PC-3 (cell line): ENCODE measurements at regions not wholly inside any gene's neighbourhood (a gene's known extent, or its start where the extent isn't known, plus 50 kb on each side); places are given as distances from the start of the nearest gene placed in this dataset.

Source experiments
- ATAC-seq: fragments of 200-7000 bp; cut with Tn5 transposase; 2 replicates; pipeline ENCODE4 v1.9.1; 2020; ENCODE audit warnings: mild to moderate bottlenecking, moderate library complexity
- BruUV-seq: library from RNA; stranded (reverse); fragments of 400-500 nt; replicated peaks from 2 replicates; lab custom pipeline; 2021; lab: Mats Ljungman, UMichigan
- CTCF ChIA-PET: fragments of 300-600 bp; sonication (Branson Sonifier 250); formaldehyde crosslinking; loops from one replicate; lab custom pipeline; 2022; ENCODE audit warnings: antibody characterized with exemption; lab: Charles Lee
- POLR2A ChIA-PET: fragments of 300-600 bp; sonication (Branson Sonifier 250); formaldehyde crosslinking; loops from one replicate; lab custom pipeline; 2022; ENCODE audit warnings: antibody characterized with exemption; ENCODE audit not compliant: unreplicated experiment; lab: Charles Lee
- DNase-seq: peaks from one replicate; pipeline ENCODE4 v3.0.0-alpha.2; 2015
- H2AFZ ChIP-seq: fragments of 300-600 bp; sonication (generic); 2 replicates; pipeline ENCODE4 v1.6.0; 2016; ENCODE audit warnings: antibody characterized with exemption, low read length
- H3F3A ChIP-seq: fragments of 300-600 bp; sonication (generic); one replicate; pipeline ENCODE4 v1.6.0; 2017; ENCODE audit warnings: antibody characterized with exemption, low read length, control low read depth, mild to moderate bottlenecking; ENCODE audit not compliant: unreplicated experiment
- H3K27ac ChIP-seq: fragments of 300-600 bp; sonication (generic); 2 replicates; pipeline ENCODE4 v1.5.1; 2016; ENCODE audit warnings: mild to moderate bottlenecking, low read length
- H3K27me3 ChIP-seq: fragments of 300-600 bp; sonication (generic); 2 replicates; pipeline ENCODE4 v1.6.1; 2016; ENCODE audit warnings: low read length, mixed read lengths
- H3K36me3 ChIP-seq: fragments of 300-600 bp; sonication (generic); 2 replicates; pipeline ENCODE4 v1.6.1; 2016; ENCODE audit warnings: low read depth, mixed run types, low read length, mixed read lengths
- H3K4me1 ChIP-seq: fragments of 300-600 bp; sonication (generic); 2 replicates; pipeline ENCODE4 v1.5.1; 2016; ENCODE audit warnings: low read length; ENCODE audit not compliant: insufficient read depth
- H3K4me2 ChIP-seq: fragments of 300-600 bp; sonication (generic); 2 replicates; pipeline ENCODE4 v1.6.0; 2016; ENCODE audit warnings: low read length
- H3K4me3 ChIP-seq: fragments of 300-600 bp; sonication (generic); 2 replicates; pipeline ENCODE4 v1.5.1; 2016; ENCODE audit warnings: mild to moderate bottlenecking, low read length, mixed read lengths
- H3K79me2 ChIP-seq: fragments of 300-600 bp; sonication (generic); 2 replicates; pipeline ENCODE4 v1.6.1; 2017; ENCODE audit warnings: low read length, mixed read lengths
- H3K9ac ChIP-seq: fragments of 300-600 bp; sonication (generic); 2 replicates; pipeline ENCODE4 v1.6.0; 2016; ENCODE audit warnings: mild to moderate bottlenecking, low read length
- H3K9me2 ChIP-seq: fragments of 300-600 bp; sonication (generic); replicated peaks from 2 replicates; pipeline ENCODE4 v1.6.1; 2016; ENCODE audit warnings: mixed run types, low read length, mixed read lengths
- H3K9me3 ChIP-seq: fragments of 300-600 bp; sonication (generic); 2 replicates; pipeline ENCODE4 v1.6.1; 2016; ENCODE audit warnings: low read length, mixed read lengths
- H4K20me1 ChIP-seq: fragments of 300-600 bp; sonication (generic); 2 replicates; pipeline ENCODE4 v1.6.1; 2016; ENCODE audit warnings: low read length, mixed read lengths
- CTCF ChIP-seq: fragments of 300-600 bp; sonication (generic); conservative IDR thresholded peaks from 2 replicates; pipeline ENCODE4 v1.5.1; 2017; ENCODE audit warnings: antibody characterized with exemption, low read depth, mild to moderate bottlenecking, low read length
- EZH2 ChIP-seq: fragments of 300-600 bp; sonication (generic); IDR thresholded peaks from one replicate; pipeline ENCODE4 v1.6.1; 2017; ENCODE audit warnings: antibody characterized with exemption, mild to moderate bottlenecking, low read length; ENCODE audit not compliant: unreplicated experiment
- EZH2phosphoT487 ChIP-seq: fragments of 300-600 bp; sonication (generic); IDR thresholded peaks from 2 replicates; pipeline ENCODE4 v1.6.1; 2018; ENCODE audit warnings: mild to moderate bottlenecking, antibody characterized with exemption, low read length, borderline replicate concordance
- intact Hi-C: fragments of 100-400 bp; cut with micrococcal nuclease; formaldehyde crosslinking; loops from 2 replicates; pipeline ENCODE4 v1.9.0; 2023

- no peaks in the 10 kb centered on the region for H3F3A ChIP-seq
- peaks cover 48% of the 10 kb centered on the region for H3K27me3 ChIP-seq
- CTCF ChIA-PET, result no interaction called here
- intact Hi-C loops, result no loop called here
- POLR2A ChIA-PET, result no interaction called here
- no peak overlapping the region for H3K4me3 ChIP-seq
- H3K9me2 ChIP-seq, result no peaks in the 10 kb centered on the region
- no peak overlapping the region for H3K9ac ChIP-seq
- ATAC-seq (no peak), DNase-seq (no peak)
- H3K36me3 ChIP-seq, result no peaks in the 10 kb centered on the region
- no peaks in the 10 kb centered on the region for H3K79me2 ChIP-seq
- TF ChIP-seq EZH2 (no peak), CTCF (no peak), EZH2phosphoT487 (no peak)
- no peaks in the 10 kb centered on the region for H3K9me3 ChIP-seq
- H2AFZ ChIP-seq, result no peak overlapping the region
- H4K20me1 ChIP-seq, result no peaks in the 10 kb centered on the region
- H3K27ac ChIP-seq, result no peak overlapping the region
- H3K4me1 ChIP-seq, result no peaks in the 10 kb centered on the region
- no peak overlapping the region for H3K4me2 ChIP-seq
- BruUV-seq, result no TSS peak
Observed at GRCh38 chr1:83756984-83757717, 241.8 kb downstream of the TTLL7 start.

- H3K9me3 ChIP-seq, result no peaks in the 10 kb centered on the region
- no peaks in the 10 kb centered on the region for H3K4me1 ChIP-seq
- H3F3A ChIP-seq, result no peaks in the 10 kb centered on the region
- H3K4me3 ChIP-seq, result no peak overlapping the region
- ChIA-PET CTCF (no interaction called here), POLR2A (no interaction called here)
- H2AFZ ChIP-seq, result no peak overlapping the region
- H4K20me1 ChIP-seq, result no peaks in the 10 kb centered on the region
- no peak overlapping the region for H3K27ac ChIP-seq
- DNase-seq (no peak), ATAC-seq (no peak)
- no peaks in the 10 kb centered on the region for H3K79me2 ChIP-seq
- H3K9me2 ChIP-seq, result no peaks in the 10 kb centered on the region
- TF ChIP-seq EZH2 (no peak), EZH2phosphoT487 (no peak), CTCF (no peak)
- intact Hi-C loops, result no loop called here
- no peaks in the 10 kb centered on the region for H3K36me3 ChIP-seq
- H3K27me3 ChIP-seq, result peaks cover 30% of the 10 kb centered on the region; the same call in 1 of the 2 replicates
- no peak overlapping the region for H3K9ac ChIP-seq
- no TSS peak for BruUV-seq
- H3K4me2 ChIP-seq, result no peak overlapping the region
Observed at GRCh38 chr1:83751602-83752001, 247.3 kb downstream of the TTLL7 start.

- Histone ChIP-seq H3K9me2 (no peaks in the 10 kb centered on the region), H3K27me3 (peaks cover 27% of the 10 kb centered on the region), H3K4me1 (no peaks in the 10 kb centered on the region), H4K20me1 (no peaks in the 10 kb centered on the region), H2AFZ (no peak overlapping the region), H3K27ac (no peak overlapping the region), H3K4me2 (no peak overlapping the region), H3K79me2 (no peaks in the 10 kb centered on the region), H3F3A (no peaks in the 10 kb centered on the region), H3K4me3 (no peak overlapping the region), H3K9ac (no peak overlapping the region), H3K9me3 (no peaks in the 10 kb centered on the region), H3K36me3 (no peaks in the 10 kb centered on the region)
- no TSS peak for BruUV-seq
- CTCF ChIA-PET, result no interaction called here
- no peak for TF ChIP-seq CTCF
- TF ChIP-seq EZH2, result no peak
- TF ChIP-seq EZH2phosphoT487, result no peak
- POLR2A ChIA-PET, result no interaction called here
- no peak for DNase-seq
- intact Hi-C loops, result no loop called here
- ATAC-seq, result no peak
Observed at GRCh38 chr1:83750201-83750600, 248.7 kb downstream of the TTLL7 start.
